Parathyroid adenoma (tissue), 2 donors: ENCODE measurements at regions not wholly inside any gene's neighbourhood (a gene's known extent, or its start where the extent isn't known, plus 50 kb on each side); places are given as distances from the start of the nearest gene placed in this dataset.

Experiments
- H2AFZ ChIP-seq: fragments of 300-600 bp; sonication (generic); one replicate; pipeline ENCODE4 v1.7.0; 2017; ENCODE audit warnings: antibody characterized with exemption, mild to moderate bottlenecking
- H3K27ac ChIP-seq: fragments of 300-600 bp; sonication (generic); one replicate; pipeline ENCODE4 v1.7.0; 2017
- H3K27me3 ChIP-seq: fragments of 300-600 bp; sonication (generic); one replicate; pipeline ENCODE4 v1.7.0; 2017; ENCODE audit warnings: low read length; ENCODE audit not compliant: control insufficient read depth, insufficient read depth
- H3K36me3 ChIP-seq: fragments of 300-600 bp; sonication (generic); one replicate; pipeline ENCODE4 v1.7.0; 2017; ENCODE audit warnings: low read length; ENCODE audit not compliant: control insufficient read depth, insufficient read depth
- H3K4me1 ChIP-seq: fragments of 300-600 bp; sonication (generic); one replicate; pipeline ENCODE4 v1.7.0; 2017; ENCODE audit warnings: control low read depth
- H3K4me2 ChIP-seq: fragments of 300-600 bp; sonication (generic); one replicate; pipeline ENCODE4 v1.7.0; 2017; ENCODE audit warnings: low read length
- H3K4me3 ChIP-seq: fragments of 300-600 bp; sonication (generic); one replicate; pipeline ENCODE4 v1.7.0; 2017; ENCODE audit warnings: low read depth, low read length
- H3K79me2 ChIP-seq: fragments of 300-600 bp; sonication (generic); one replicate; pipeline ENCODE4 v1.7.0; 2017; ENCODE audit warnings: control low read depth
- H3K9ac ChIP-seq: fragments of 300-600 bp; sonication (generic); one replicate; pipeline ENCODE4 v1.7.0; 2017; ENCODE audit warnings: mild to moderate bottlenecking
- H3K9me3 ChIP-seq: fragments of 300-600 bp; sonication (generic); one replicate; pipeline ENCODE4 v1.7.0; 2017; ENCODE audit warnings: low read length; ENCODE audit not compliant: control insufficient read depth
- CTCF ChIP-seq: fragments of 300-600 bp; sonication (generic); IDR thresholded peaks from one replicate; pipeline ENCODE4 v1.7.0; 2017; ENCODE audit warnings: antibody characterized with exemption, mild to moderate bottlenecking
- donor health status: primary hyperparathyroidism.

- H3K9ac ChIP-seq, result no peak overlapping the region
- H3K4me3 ChIP-seq, result no peak overlapping the region
- no peaks in the 10 kb centered on the region for H3K79me2 ChIP-seq
- no peak overlapping the region for H3K27ac ChIP-seq
- no peaks in the 10 kb centered on the region for H3K9me3 ChIP-seq
- no peaks in the 10 kb centered on the region for H3K36me3 ChIP-seq
- no peaks in the 10 kb centered on the region for H3K27me3 ChIP-seq
- no peaks in the 10 kb centered on the region for H3K4me1 ChIP-seq
- H3K4me2 ChIP-seq, result no peak overlapping the region
- no peak overlapping the region for H2AFZ ChIP-seq
- TF ChIP-seq CTCF, result no peak
Observed at GRCh38 chr6:79781916-79782315, 150.8 kb downstream of the SH3BGRL2 start.

GRCh38 chr6:79780881-79781280 is 149.8 kb downstream of the SH3BGRL2 start:
- no peak overlapping the region for H3K27ac ChIP-seq
- no peak overlapping the region for H3K4me2 ChIP-seq
- no peak overlapping the region for H3K4me3 ChIP-seq
- H3K9ac ChIP-seq, result no peak overlapping the region
- H3K4me1 ChIP-seq, result no peaks in the 10 kb centered on the region
- H3K79me2 ChIP-seq, result no peaks in the 10 kb centered on the region
- H3K9me3 ChIP-seq, result no peaks in the 10 kb centered on the region
- H2AFZ ChIP-seq, result no peak overlapping the region
- no peak for TF ChIP-seq CTCF
- no peaks in the 10 kb centered on the region for H3K27me3 ChIP-seq
- H3K36me3 ChIP-seq, result no peaks in the 10 kb centered on the region

GRCh38 chr6:79778816-79779215 is 147.7 kb downstream of the SH3BGRL2 start:
- TF ChIP-seq CTCF, result no peak
- Histone ChIP-seq H3K79me2 (no peaks in the 10 kb centered on the region), H2AFZ (peak overlapping the region; percentile 81), H3K9ac (no peak overlapping the region), H3K9me3 (no peaks in the 10 kb centered on the region), H3K36me3 (no peaks in the 10 kb centered on the region), H3K27ac (no peak overlapping the region), H3K4me1 (no peaks in the 10 kb centered on the region), H3K27me3 (no peaks in the 10 kb centered on the region), H3K4me3 (no peak overlapping the region), H3K4me2 (no peak overlapping the region)

GRCh38 chr6:79777713-79778579 is 146.8 kb downstream of the SH3BGRL2 start:
- Histone ChIP-seq H2AFZ (peak overlapping the region; percentile 81), H3K4me3 (peak overlapping the region; percentile 35), H3K27me3 (no peaks in the 10 kb centered on the region), H3K9me3 (no peaks in the 10 kb centered on the region), H3K9ac (no peak overlapping the region), H3K4me1 (no peaks in the 10 kb centered on the region), H3K4me2 (peak overlapping the region; percentile 70), H3K27ac (no peak overlapping the region), H3K36me3 (no peaks in the 10 kb centered on the region), H3K79me2 (no peaks in the 10 kb centered on the region)
- peak; percentile 100 for TF ChIP-seq CTCF

- Histone ChIP-seq H3K9me3 (no peaks in the 10 kb centered on the region), H3K4me3 (no peak overlapping the region), H3K4me1 (no peaks in the 10 kb centered on the region), H3K79me2 (no peaks in the 10 kb centered on the region), H3K9ac (no peak overlapping the region), H3K4me2 (no peak overlapping the region), H3K27me3 (no peaks in the 10 kb centered on the region), H2AFZ (no peak overlapping the region), H3K36me3 (no peaks in the 10 kb centered on the region), H3K27ac (no peak overlapping the region)
- TF ChIP-seq CTCF, result no peak
Observed at GRCh38 chr6:79776076-79776475, 144.9 kb downstream of the SH3BGRL2 start.
